Testis (tissue), 2 donors: ENCODE measurements at regions not wholly inside any gene's neighbourhood (a gene's known extent, or its start where the extent isn't known, plus 50 kb on each side); places are given as distances from the start of the nearest gene placed in this dataset.
A peak's percentile ranks its signal among the peaks of the same experiment; 100 is the strongest.

Experiments used
- DNase-seq: peaks from one replicate; pipeline ENCODE4 v3.0.0-alpha.2; 2019
- H3K27ac ChIP-seq, 2 donors: fragments of 200-600 bp; sonication (generic); one replicate each; pipeline ENCODE4 v1.5.1; 2019
- H3K27me3 ChIP-seq: fragments of 200-600 bp; sonication (generic); one replicate; pipeline ENCODE4 v1.5.1; 2019
- H3K36me3 ChIP-seq: fragments of 200-600 bp; sonication (generic); one replicate; pipeline ENCODE4 v1.5.1; 2017; ENCODE audit warnings: low read depth; ENCODE audit errors: missing control alignments
- H3K4me1 ChIP-seq: fragments of 200-600 bp; sonication (generic); one replicate; pipeline ENCODE4 v1.5.1; 2019
- H3K4me3 ChIP-seq, 2 donors: fragments of 200-600 bp; sonication (generic); one replicate each; pipeline ENCODE4 v1.5.1; 2017 to 2019
- H3K9me3 ChIP-seq: fragments of 200-600 bp; sonication (generic); one replicate; pipeline ENCODE4 v1.5.1; 2017
- CTCF ChIP-seq, 3 experiments: fragments of 450-650 bp in 2 of 3; fragments of 200-600 bp in 1 of 3; sonication (generic) in 1 of 3; IDR thresholded peaks; one replicate each; pipeline ENCODE4 v1.5.1; 2016 to 2019; ENCODE audit warnings: antibody characterized with exemption in 3 of 3, mild to moderate bottlenecking in 2 of 3, moderate library complexity in 1 of 3
- POLR2A ChIP-seq: fragments of 450-650 bp; IDR thresholded peaks from one replicate; pipeline ENCODE4 v1.6.1; 2017; ENCODE audit warnings: antibody characterized with exemption, mild to moderate bottlenecking, moderate library complexity
- WGBS, 2 donors: methylation state at CpG; one replicate each; pipeline ENCODE4 v1.1.5; 2018; 5-methylcytosine and 5-hydroxymethylcytosine counted together
- intact Hi-C: fragments of 100-400 bp; cut with DNase I; formaldehyde crosslinking; loops from one replicate; pipeline ENCODE4 v1.15.1; 2023; ENCODE audit warnings: low total_unique reads

DNA sequence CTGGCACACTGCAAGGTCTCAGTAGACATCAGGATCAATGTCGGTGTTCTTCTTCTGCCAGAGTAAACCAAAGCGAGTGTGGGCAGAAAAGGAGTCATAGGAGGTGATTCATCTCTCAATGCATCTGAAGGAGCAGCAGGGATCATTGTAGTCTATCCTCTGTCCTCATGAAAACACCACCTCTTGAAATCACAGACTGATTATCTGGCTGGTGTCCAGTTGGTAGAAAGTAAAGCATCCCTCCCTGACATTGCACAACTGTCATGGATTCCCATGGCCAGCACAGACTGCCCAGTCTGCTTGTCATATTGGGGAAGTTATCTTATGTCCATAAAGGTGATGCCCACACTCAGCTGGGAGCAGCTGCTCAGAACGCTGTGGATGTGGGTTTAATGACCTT, 74.1 kb downstream of the ABCC12 start:
- DNase-seq: no peak
- H3K36me3 ChIP-seq: no peaks in the 10 kb centered on the region
- no peaks in the 10 kb centered on the region for H3K9me3 ChIP-seq
- no peak overlapping the region for H3K4me3 ChIP-seq
- no peak overlapping the region for H3K27ac ChIP-seq
- TF ChIP-seq CTCF (IDR thresholded peaks at IDR 0.05): no peak
- TF ChIP-seq POLR2A: no peak
- WGBS, 2 donors: 62 to 69% methylated on average over 3 of the region's 3 CpGs
- intact Hi-C loops: no loop called here
- no peaks in the 10 kb centered on the region for H3K4me1 ChIP-seq
- no peaks in the 10 kb centered on the region for H3K27me3 ChIP-seq

GRCh38 chr16:48076455-48077012, 79.3 kb downstream of the ABCC12 start:
- no peak overlapping the region for H3K27ac ChIP-seq
- DNase-seq: no peak
- TF ChIP-seq CTCF (IDR thresholded peaks at IDR 0.05) (no peak), POLR2A (no peak)
- no peaks in the 10 kb centered on the region for H3K27me3 ChIP-seq
- H3K9me3 ChIP-seq: no peaks in the 10 kb centered on the region
- H3K4me1 ChIP-seq: no peaks in the 10 kb centered on the region
- WGBS, 2 donors: 93% methylated on average over 2 of the region's 2 CpGs
- no peak overlapping the region for H3K4me3 ChIP-seq
- intact Hi-C loops: no loop called here
- no peaks in the 10 kb centered on the region for H3K36me3 ChIP-seq

DNA sequence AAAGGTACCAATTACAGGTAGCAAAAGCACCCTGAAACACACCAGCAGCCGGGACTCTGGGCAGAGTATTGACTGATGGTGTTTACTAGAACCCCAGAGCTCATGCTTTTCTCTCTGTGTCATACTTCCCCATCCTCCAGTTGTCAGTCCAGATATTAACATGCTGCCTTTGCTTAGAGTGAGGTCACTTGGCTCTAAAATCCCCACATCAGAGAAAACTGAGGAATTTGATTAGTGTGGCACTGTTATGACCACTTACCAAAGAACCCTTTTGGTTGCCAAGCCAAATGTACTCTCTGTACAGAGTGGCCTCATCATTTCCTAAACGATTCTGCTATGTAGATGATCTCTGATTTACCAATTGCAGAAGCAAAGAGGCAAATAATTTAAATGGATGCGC, 80.4 kb downstream of the ABCC12 start:
- no peaks in the 10 kb centered on the region for H3K36me3 ChIP-seq
- no peaks in the 10 kb centered on the region for H3K9me3 ChIP-seq
- no peak overlapping the region for H3K4me3 ChIP-seq
- 77 to 83% methylated on average over 3 of the region's 3 CpGs for WGBS, 2 donors
- no peak overlapping the region for H3K27ac ChIP-seq
- DNase-seq: no peak
- no peak for TF ChIP-seq CTCF (IDR thresholded peaks at IDR 0.05)
- no peak for TF ChIP-seq POLR2A
- H3K27me3 ChIP-seq: no peaks in the 10 kb centered on the region
- H3K4me1 ChIP-seq: no peaks in the 10 kb centered on the region
- intact Hi-C loops: no loop called here

DNA sequence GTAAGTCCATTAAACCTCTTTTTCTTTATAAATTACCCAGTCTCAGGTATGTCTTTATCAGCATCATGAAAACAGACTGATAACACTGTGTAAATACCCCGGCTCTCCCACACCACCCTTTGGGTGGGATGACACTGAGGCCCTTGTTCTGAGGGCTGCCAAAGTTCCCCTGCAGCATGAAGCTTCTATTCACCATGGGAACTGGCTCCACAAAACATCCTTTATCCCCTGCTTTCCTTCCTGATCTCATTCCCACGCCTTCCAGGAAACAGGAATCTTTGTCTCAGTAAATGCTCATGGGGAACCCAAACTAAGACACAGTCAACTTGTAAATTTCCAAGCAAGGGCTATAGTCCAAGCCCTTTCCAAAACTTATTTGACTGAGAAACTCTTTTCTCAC, 88.4 kb downstream of the ABCC12 start:
- Histone ChIP-seq H3K27ac (peak overlapping the region; percentile 9), H3K36me3 (no peaks in the 10 kb centered on the region), H3K4me1 (peaks cover 18% of the 10 kb centered on the region), H3K9me3 (no peaks in the 10 kb centered on the region), H3K4me3 (no peak overlapping the region), H3K27me3 (no peaks in the 10 kb centered on the region)
- TF ChIP-seq POLR2A: no peak
- TF ChIP-seq CTCF (IDR thresholded peaks at IDR 0.05): no peak
- intact Hi-C loops: no loop called here
- DNase-seq: no peak
- 43 to 67% methylated on average over 2 of the region's 2 CpGs for WGBS, 2 donors

DNA sequence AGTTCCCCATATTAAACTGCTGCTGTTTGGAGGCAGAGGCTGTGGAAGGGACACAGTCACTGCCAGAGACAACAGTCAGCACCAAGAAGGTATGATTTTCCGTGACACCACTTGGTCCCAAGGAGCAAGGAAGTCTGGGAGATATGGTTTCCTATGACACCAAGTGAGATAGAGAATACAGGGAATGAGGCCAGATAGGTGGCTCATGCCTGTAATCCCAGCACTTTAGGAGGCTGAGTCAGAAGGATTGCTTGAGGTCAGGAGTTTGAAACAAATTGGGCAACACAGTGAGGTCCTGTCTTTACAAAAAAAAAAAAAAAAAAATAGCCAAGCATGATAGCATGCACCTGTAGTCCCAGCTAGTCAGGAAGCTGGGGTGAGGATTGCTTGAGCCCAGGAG, 90.8 kb downstream of the ABCC12 start:
- Histone ChIP-seq H3K4me1 (peaks cover 18% of the 10 kb centered on the region), H3K27ac (peak overlapping the region in 1 of 2 donors; percentile 50), H3K36me3 (no peaks in the 10 kb centered on the region), H3K9me3 (no peaks in the 10 kb centered on the region), H3K4me3 (no peak overlapping the region), H3K27me3 (no peaks in the 10 kb centered on the region)
- intact Hi-C loops: no loop called here
- 80 to 89% methylated on average over 1 of the region's 1 CpG for WGBS, 2 donors
- no peak for DNase-seq
- no peak for TF ChIP-seq POLR2A
- no peak for TF ChIP-seq CTCF (IDR thresholded peaks at IDR 0.05)
